ENCODE measurements at regions not wholly inside any gene's neighbourhood (a gene's known extent, or its start where the extent isn't known, plus 50 kb on each side); places are given as distances from the start of the nearest gene placed in this dataset.

DNA sequence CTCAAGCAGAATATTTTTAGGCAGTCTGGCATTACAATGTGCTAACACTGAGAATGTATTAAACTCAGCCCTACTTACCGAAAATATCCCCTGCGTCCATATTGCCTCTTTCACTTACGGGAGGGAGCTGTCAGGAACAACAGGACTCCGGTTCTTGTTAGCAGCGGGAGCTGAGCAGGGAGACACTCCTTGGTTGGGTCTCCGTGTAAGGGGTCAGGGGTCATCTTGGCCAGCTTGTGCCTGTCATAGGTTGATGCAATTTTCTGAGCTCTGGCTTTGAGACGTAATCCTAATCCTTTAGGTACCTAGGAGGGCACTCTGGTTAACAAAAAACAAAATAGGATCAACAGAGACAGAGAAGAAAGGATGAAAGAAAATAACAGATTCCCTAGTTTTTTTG, 1477.2 kb downstream of the BRD1 start:
- TF ChIP-seq CTCF (conservative IDR thresholded peaks at IDR 0.05; ENCODE audit: low read depth, low read length) (no peak), RAD21 (IDR thresholded peaks at IDR 0.05; ENCODE audit: low read length) (no peak), SMC3 (IDR thresholded peaks at IDR 0.05; ENCODE audit: low read depth, low read length) (no peak), POLR2A (IDR thresholded peaks at IDR 0.05; ENCODE audit: low read depth, low read length) (no peak), RFX5 (IDR thresholded peaks at IDR 0.05; ENCODE audit: low read depth, low read length) (no peak)
- TF ChIP-seq, protein P1, sequence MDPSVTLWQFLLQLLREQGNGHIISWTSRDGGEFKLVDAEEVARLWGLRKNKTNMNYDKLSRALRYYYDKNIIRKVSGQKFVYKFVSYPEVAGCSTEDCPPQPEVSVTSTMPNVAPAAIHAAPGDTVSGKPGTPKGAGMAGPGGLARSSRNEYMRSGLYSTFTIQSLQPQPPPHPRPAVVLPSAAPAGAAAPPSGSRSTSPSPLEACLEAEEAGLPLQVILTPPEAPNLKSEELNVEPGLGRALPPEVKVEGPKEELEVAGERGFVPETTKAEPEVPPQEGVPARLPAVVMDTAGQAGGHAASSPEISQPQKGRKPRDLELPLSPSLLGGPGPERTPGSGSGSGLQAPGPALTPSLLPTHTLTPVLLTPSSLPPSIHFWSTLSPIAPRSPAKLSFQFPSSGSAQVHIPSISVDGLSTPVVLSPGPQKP (IDR thresholded peaks at IDR 0.05; ENCODE audit: borderline replicate concordance, low read depth, low read length) = no peak

Data from IMR-90 (cell line).